ENCODE measurements at regions not wholly inside any gene's neighbourhood (a gene's known extent, or its start where the extent isn't known, plus 50 kb on each side); places are given as distances from the start of the nearest gene placed in this dataset.

DNA sequence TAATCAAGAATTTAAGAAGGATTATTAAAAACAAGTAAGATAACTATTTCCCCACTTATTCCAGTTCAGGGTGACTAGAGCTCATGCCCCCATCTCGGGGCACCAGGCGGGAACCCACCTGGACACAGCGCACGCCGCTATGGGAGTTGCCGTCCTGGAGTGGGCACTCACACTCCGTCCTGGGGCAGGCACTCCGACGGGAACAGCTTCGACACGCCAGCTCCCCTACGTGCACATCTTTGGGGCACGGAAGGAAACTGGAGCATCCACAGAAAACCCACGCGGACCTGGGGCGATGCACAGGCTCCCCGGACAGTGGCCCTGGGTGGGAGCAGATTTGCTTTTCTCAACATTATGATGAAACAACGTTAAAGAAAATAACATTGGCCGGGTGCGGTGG, 52.0 kb upstream of the GATA5 start:
- DNase-seq: no peak

DNA sequence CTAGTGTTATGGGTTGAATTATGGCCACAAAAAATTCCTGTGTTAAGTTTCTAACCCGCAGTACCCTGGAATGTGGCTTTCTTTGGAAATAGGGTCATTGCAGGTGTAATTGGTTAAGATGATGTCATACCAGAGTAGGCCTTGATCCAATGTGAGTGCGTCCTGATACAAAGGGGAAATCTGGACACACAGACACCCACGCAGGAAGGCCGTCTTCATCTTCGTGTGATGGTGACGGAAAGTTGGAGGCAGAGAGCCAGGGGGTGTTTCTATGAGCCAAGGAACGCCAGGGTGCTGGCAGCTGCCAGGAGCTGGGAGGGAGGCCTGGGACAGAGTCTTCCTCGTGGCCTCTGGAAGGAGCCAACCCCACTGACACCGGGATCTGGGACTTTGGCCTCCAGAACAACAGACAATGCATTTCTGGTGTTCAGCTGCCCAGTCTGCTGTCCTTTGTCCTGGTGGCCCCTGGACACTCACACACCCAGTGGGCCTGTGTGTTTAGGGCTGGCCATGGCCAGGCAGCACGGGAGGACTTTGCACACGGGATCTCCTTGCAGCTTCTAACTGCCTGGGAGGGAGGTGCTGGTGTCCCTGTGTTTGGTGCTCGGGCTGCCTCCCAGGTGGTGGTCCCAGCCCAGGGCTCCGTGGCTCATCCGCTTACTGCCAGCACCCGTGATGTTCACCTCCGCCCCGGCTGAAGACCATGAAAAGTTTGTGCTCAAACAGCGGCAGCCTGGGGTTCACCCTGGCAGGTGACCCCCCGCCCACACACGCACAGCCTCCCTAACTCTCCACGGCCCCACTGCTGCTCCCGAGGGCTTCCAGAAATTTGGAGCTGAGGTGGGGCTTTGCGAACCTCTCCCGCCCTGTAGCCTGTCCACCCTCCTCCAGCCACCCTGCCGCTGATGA, 53.4 kb upstream of the GATA5 start:
- DNase-seq: no peak

DNA sequence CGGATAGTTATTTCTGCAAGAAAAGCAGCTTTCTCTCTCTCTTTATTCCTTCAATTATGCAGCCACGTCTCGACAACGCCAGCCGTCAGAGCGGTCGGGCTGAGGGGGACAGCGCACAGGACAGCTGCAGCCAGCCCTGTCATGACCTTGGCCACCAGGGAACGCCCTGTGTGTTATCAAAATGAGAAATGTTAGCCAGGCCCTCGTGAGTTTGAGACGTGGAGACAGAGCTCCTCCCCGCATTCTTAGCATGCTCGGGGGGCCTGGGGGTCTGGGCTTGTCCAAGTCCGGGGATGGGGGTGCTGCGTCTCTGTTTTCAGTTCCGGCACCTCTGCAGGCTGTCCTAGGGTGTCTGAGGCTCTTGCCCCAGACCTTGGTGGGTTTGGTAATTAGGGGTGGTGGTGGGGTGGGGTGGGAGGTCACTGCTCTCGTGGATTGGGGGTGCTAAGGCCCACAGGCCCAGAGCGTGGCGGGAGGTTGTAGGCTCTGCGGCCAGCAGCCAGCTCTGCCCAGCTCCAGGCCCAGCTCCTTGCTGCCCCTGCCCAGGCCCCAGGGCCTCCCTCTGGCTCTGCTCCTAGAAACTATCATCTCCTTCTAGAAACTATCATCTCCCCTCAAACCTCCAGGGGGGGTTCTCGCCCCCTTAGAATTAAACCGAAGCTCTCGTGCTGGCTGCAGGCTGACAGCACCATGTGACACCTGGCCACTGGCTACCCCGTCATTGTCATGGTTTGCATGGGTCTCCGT, 54.3 kb upstream of the GATA5 start:
- no peak for DNase-seq

DNA sequence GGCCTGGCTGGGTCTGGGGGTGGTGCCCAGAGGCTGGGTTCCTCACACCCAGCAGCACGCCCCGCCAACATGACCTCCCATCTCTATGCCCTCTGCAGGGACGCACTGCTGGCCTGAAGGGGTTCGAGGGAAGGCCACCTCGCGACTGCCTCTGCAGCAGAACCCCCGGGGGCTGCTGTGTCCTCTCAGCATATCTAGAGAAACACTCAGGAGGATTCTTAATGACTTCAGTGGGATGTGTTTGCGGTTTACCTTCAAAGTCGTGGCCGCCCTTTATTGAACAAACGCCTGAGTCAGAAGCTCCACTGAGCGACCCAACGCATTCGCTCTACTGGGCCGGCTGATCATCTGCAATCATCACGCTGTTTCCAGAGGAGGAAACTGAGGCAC, 54.8 kb upstream of the GATA5 start:
- no peak for DNase-seq

DNA sequence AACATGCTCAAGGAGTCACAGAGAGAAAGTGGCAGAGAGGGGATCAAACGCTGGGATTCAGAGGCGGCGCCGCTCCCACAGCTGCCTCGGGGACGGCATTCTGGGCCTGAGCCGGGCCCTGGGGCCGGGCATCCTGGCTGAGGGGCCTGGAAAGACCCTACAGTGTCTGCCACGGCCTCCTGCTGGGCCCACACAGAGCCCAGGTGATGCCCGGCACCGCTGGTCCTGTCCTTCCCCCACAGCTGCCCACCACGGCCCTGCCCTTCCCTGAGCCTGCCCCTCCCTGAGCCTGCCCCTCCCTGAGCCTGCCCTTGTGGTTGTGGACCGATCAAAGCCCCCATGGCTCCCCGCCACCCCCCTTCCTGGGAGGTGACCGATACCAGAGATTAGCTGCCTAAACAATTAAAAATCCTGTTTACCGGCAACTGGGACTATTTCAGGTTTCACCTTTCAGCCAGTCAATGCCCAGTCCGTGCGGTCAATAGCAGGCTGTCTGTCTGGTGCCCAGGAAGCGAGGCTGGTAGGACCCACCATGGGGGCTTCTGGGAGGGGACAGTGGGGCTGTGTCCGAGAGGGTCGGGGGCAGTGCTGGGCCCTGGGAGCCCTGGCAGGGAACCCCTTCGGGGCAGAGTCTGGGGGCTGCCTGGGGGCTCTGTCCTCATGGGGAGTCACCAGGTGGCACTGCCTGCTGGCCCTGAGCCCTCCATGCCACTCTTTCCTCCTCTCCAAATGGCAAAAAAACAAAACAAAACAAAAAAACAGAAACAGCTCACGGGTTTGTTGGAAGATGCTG, 55.4 kb upstream of the GATA5 start:
- DNase-seq: no peak

DNA sequence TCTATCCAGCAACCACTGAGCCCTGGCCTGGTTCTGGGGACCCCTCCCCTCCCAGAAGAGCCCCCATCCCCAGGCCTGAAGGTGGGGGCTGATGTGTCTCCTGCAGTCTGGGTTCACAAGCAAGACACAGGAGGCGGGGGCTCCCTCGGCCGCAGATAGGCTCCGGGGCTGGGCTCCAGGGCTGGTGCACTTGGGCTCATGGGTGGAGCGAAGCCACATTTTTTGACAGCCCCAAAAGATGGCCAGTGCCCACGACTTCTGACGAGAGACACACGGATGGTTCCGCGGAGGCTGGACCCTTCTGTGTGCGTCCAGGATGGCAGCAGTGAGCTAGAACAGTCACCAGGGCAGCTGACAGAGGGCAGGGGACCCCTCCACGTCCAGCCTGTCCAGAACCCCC, 57.1 kb upstream of the GATA5 start:
- DNase-seq: no peak

DNA sequence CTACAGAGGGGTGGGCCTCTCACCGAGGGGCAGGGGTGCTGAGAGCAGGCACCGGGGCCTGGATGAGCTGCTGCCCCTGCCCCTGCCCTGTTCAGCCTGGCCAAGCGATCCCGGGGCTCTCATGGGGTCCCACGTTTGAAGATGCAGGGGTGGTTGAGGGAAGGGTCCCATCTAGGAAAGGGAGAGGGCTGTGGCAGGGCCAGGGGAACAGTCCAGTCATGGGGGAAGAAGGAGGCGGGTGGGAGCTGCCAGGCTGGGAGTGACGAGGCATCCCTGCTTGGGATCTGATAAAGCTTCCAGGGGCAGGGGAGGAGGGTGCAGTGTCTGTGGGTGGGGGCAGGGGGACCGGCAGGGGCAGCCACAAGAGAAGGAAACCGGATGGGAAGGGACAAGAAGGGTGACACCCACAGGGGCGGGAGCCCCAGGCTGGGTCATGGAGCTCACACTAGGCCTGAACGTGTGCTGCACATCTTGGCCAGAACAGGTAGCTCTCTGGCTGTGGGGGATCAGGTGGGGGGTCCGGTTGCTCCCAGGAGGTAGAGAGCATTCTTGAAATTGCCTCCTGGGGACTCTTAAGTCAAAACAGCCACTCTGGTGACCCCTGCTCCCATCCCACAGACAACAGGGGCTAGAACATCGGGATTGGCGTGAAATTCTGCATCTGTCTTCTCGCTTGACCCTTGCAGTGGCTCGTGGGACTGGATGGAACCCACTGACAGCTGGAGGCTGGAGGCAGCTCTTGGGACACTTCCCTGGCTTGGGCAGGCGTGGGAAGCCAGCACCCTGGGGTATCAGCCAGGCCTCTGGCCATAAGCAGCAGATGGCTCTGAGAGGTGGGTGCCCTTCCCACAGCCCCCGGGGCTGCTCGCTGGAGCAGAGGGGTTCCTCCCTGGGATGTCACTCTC, 58.0 kb upstream of the GATA5 start:
- DNase-seq: no peak

DNA sequence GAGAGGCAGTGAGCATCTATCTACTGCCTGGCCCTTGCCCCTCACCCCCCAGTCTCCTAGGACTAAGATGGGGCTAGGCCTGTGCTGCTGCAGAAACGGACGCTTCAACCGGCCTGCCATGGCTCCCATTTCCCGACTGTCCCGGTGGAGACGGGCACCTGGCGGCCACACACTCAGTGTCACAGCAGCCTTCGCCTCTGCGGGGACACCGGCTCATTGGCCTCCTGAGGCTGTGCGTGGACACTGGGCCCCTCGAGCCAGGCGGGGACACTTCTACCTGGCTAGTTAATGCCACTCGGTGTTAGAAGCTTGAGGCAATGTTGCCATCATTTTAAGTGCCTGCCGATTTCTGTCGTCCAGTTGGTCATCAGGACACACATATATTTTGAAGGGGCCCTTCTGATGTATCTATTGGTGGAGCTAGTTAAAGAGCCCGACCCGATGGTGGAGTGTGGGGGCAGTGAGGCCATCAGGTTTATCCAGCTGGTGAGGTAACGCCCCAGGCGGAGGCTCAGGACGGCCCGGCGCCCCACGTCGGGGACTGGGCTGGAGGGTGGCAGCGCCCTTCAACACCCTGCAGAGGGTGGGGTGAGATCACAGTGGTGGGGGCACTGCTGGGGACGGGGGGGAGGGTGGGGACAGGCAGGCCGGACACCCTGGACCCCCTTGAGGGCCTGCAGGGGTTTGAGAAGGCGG, 58.9 kb upstream of the GATA5 start:
- DNase-seq: no peak

DNA sequence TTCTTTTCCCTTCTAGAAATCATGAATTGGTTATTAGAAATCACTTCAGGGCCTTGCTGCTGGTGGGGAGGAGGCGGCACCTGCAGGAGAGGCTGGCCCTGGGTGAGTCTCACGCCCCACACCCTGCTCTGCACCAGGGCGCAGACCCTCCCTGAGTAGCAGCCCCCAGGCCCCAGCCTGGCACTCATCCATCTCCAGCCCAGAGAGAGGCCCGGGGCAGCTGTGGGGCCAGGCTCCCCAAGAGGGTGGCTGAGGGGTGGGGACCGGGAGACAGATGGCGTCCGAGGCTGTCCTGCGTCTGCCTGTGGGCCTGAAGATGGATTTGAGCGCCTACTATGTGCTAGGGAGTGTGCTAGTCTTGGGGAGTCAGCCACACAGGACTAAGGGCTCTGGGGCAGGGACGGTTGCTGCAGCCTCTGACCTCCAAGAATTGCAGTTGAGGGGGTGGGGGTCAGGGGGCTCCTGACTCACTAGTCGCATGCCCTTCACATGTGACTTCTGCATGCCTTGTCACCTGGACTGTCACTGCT, 59.6 kb upstream of the GATA5 start:
- no peak for DNase-seq

DNA sequence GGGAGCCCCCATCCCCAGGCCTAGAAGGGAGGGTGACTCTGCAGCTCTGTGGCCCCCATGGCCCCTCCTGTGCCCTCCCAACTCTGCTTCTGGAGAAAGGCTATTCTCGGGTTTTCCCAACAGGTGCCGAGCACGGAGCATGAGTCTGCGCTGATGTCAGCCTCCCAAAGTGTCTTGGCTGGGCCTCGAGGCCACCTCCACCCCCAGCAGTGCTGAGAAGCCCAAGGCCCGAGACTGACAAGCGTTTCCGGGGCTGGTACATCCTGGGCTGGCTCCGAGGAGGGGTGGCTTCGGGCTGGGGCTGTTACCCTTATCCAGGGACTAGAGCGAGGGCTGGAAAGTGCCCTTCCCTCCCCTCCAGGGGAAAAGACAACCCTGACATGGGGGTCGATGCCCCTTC, 60.2 kb upstream of the GATA5 start:
- DNase-seq: no peak

DNA sequence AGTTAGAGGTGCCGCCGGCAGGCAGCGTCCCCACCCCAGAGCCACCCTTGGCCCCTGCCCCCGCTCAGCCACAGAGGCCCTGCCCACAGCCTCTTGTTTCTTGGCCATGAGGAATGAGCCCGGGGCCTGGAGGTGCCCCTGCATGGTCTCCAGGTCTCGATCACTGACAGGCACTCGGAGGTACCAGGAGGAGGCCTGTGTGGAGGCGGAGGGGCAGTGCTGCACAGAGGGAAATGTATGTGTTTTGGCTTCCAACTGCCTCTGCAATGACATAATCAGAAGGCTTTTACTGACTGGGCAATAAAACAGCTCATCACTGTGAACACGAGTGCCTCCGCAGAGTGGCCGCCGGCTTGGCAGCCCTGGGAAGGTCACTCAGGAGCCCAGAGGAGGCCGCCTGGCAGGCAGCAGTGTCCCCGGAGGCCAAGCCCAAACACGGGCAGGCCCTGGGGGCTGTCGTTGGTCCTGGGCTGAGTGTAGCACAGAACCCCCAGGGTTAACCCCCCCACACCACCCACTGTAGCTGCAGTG, 61.1 kb upstream of the GATA5 start:
- no peak for DNase-seq

DNA sequence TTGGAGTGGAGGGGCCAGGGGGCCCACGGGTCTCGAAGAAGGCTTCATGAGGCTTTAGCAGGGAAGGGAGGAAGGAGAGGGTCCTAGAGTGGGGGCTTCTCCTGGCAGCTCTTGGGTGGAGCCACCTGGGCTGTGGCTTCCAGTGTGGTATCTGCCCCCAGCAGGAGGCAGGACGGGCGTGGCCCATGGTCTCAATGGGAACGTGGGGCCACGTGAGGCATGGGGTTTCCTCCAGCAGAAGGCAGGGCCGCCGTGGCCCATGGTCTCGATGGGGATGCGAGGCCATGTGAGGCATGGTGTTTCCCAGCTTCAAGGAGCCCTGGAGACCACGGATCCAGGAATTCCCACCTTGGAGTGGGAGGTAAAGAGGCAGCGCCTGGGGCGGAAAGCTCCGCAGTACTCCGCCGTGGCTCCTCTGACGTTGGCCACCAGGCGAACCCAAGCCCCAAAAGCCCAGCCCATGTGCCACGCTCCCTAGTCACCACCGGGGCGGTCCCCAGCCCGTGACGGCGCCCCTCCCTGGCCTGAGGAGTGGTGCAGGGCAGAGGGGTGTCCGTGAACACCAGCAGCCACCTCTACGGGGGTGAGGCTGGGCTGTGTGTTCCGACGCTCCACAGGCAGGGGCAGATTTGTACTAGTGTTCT, 62.0 kb upstream of the GATA5 start:
- no peak for DNase-seq

DNA sequence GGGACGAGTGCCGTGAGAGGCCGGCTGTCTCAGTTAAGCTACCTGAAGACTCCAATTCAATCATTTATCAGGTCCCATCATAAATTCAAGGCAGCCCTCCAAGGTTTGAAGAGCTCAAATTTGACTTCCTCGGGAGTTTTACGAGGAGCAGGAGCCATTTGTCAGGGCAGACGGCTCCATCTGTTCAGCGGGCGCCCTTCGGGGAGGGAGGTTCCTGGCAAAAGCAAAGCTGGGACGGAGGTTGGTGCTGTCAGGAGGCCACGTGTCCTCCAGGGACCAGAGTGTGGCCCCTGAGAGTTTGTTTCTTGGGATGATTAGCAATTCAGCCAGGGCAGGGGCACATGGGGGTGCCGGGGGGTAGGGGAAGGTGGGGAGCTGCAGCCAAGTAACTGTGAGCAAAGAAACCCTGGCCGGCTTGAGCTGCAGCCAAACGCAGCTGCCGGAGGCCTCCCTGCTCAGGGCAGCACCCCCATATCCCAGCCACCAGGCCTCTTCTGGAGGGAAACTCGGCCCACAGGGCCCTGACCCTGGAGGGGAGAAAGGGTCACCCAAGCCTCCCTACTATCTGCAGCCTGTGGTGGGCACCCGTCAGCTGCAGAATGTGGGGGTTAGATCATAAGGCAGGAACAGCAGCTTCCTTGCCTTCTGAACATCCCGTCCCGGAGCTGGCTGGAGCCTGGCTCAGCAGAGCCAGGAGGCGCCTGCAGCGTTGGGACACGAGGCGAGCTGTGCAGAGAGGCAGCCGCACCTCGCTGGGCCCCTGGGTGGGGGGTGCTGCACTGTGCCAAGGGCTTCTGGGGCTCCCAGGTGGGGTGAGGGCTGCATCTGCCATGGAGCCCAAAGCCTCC, 63.6 kb upstream of the GATA5 start:
- DNase-seq: no peak

DNA sequence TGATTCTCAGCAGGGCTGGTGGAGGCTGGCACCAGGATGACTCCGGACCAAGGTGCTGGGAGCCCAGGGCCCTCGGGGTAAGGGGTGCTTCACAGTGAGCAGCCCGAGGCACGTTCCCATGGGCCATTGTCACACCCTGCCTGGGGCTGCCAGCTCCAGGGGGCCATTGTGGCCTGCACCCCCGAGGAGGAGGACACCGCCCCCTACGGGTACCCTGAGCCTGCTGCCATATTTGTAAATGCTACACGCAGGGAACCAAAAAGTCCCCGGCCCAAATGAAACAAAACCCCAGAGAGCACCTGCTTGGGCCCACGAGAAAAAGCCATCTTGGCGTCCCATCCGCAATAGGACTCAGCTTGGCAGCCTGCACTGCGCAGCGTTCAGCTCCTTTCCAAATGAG, 64.7 kb upstream of the GATA5 start:
- DNase-seq: no peak

DNA sequence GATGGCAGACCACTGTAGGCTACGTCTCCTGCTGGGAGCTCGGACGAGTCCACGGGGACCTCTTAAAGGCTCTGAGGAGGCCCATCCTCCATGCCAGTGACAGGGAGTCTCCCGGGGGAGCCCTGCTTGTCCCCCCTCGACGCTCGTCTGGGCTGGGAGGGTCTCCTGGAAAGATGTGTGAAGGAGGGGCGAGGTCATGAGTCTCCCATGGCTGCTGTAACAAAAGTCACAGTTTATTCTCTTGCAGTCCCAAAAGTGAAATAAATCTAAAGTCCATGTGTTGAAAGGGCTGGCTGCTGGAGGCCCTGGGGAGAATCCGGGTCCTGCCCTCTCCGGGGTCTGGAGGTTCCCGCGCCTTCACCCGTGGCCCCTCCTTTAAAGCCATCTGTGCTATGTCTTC, 67.1 kb upstream of the GATA5 start:
- DNase-seq: no peak

DNA sequence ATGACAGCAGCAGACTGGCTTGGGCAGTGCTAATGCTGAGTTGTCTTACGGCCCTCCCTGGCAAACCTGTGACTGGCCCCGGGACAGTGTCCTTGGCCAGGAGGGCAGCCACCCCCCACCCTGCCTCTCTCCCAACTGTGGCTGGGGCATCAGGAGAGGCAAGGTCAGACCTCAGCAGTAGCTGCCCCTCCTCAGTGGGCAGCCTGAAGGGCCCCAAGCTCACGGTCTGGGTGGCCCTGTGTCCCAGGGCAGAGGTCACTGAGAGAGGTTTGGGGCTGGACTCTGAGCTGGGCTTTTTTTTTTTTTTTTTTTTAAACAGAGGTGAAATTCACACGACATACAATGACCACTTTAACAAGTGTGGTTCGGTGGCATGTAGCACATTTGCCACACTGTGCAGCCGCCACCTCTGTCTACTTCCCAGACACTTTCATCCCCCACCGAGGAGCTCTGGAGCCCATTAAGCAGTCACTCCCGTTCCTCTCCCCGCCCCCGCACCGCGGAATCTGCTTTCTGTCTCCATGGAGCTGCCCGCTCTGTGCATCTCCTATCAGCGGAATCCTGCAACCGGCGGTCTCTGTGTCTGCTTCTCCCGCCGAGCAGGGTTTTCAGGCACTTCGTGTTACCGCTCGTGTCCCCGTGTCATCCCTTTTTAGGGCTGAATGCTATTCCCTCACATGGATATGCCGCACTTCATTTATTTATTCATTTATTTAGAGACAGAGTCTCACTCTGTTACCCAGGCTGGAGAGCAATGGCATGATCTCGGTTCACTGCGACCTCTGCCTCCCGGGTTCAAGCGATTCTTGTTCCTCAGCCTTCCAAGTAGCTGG, 67.9 kb upstream of the GATA5 start:
- DNase-seq: no peak

DNA sequence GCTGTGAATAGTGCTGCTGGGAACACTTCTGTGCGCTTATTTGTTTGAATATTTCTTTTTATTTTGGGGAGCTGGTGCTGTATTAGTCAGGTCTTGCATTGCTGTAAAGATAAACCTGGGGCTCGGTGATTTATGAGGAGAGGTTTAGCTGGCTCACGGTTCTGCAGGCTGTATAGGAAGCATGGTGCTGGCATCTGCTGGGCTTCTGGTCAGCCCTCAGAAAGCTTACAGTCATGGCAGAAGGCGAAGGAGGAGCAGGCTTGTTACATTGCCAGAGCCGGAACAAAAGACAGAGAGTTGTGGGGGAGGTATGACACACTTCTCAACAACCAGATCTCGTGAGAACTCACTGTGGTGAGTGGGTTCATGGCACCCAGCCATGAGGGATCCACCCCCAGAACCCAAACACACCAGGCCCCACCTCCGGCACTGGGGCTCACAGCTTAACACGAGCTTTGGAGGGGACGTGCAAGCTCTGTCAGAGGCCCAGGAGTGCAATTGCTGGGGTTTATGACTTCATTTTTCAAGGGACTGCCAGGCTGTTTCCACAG, 68.8 kb upstream of the GATA5 start:
- DNase-seq: no peak

DNA sequence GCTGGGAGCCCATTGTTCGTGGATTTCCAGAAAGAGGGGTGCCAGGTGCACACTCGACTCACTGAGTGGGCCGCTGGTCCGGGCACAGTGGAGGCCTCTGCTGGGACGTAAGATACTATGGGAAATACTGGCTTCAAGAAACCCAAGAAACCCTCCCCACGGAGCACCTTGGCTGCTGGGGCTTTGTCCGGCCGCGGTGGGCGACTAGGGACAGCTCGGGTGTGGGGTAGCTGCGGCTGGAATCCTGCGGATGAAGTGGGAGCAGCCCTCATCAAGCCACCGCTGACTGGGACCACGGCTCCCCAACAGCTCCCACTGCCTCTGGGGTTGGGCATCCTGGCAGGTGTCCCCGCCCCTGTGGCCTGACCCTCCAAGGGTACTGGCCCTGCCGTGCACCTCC, 69.5 kb upstream of the GATA5 start:
- DNase-seq: no peak
